K562 (cell line): ENCODE measurements at regions not wholly inside any gene's neighbourhood (a gene's known extent, or its start where the extent isn't known, plus 50 kb on each side); places are given as distances from the start of the nearest gene placed in this dataset.

ENCODE experiments used
- ATAC-seq: fragments of 200-7000 bp; cut with Tn5 transposase; 3 replicates; pipeline ENCODE4 v1.9.1; 2020; ENCODE audit warnings: moderate library complexity
- BruUV-seq: library from RNA; stranded (reverse); fragments of 400-500 nt; replicated peaks from 2 replicates; lab custom pipeline; 2021; lab: Mats Ljungman, UMichigan
- CTCF ChIA-PET: fragments of 300-600 bp; formaldehyde crosslinking; extraction: SDS; loops from one replicate; lab custom pipeline; 2021; ENCODE audit warnings: low intra/inter-chr PET ratio; lab: Yijun Ruan, JAX
- POLR2A ChIA-PET: fragments of 300-600, 350-650 bp; sonication (Branson Sonifier 250); formaldehyde crosslinking; extraction: SDS; loops from one replicate; lab custom pipeline; 2021; ENCODE audit warnings: antibody characterized with exemption, inconsistent platforms; lab: Yijun Ruan, JAX
- DNase-seq, 4 experiments: peaks; one replicate each; pipeline versions ENCODE4 v3.0.0 to v3.0.0-alpha.2; 2011 to 2018; ENCODE audit warnings: low spot score in 3 of 4, mixed read lengths in 3 of 4; ENCODE audit errors: extremely low read depth in 1 of 4
- FAIRE-seq: peaks from 2 replicates; lab custom pipeline; 2011; peaks lifted over from hg19 to GRCh38; lab: Jason Lieb, UNC
- H2AFZ ChIP-seq: 2 replicates; pipeline ENCODE4 v1.6.0; 2011; ENCODE audit warnings: low read depth, low read length, control low read depth, inconsistent platforms
- H3K27ac ChIP-seq: fragments of 200-600 bp; 3 replicates; pipeline ENCODE4 v1.8.0; 2011; ENCODE audit warnings: low read depth, mild to moderate bottlenecking, control low read depth, inconsistent platforms, low read length, moderate library complexity, mixed read lengths; ENCODE audit errors: extremely low read depth
- H3K27me3 ChIP-seq, 2 experiments: fragments of 300-600 bp in 1 of 2; 2 replicates in 1 of 2; 3 replicates in 1 of 2; pipeline versions ENCODE4 v1.6.0 to v1.8.0; 2011; ENCODE audit warnings: inconsistent platforms in 2 of 2, low read length in 2 of 2, mild to moderate bottlenecking in 1 of 2, mixed read lengths in 1 of 2, moderate library complexity in 1 of 2; ENCODE audit not compliant: control insufficient read depth in 2 of 2, insufficient read depth in 2 of 2
- H3K36me3 ChIP-seq: fragments of 300-600 bp; 3 replicates; pipeline ENCODE4 v1.8.0; 2011; ENCODE audit warnings: mild to moderate bottlenecking, low read length, inconsistent platforms; ENCODE audit not compliant: control insufficient read depth, insufficient read depth
- H3K4me1 ChIP-seq, 2 experiments: fragments of 200-600 bp in 1 of 2; replicated peaks in 1 of 2; 2 replicates in 1 of 2; 3 replicates in 1 of 2; pipeline versions ENCODE4 v1.5.1 to v1.8.0; 2011; ENCODE audit warnings: inconsistent platforms in 2 of 2, low read length in 2 of 2, mild to moderate bottlenecking in 1 of 2, mixed read lengths in 1 of 2, moderate library complexity in 1 of 2; ENCODE audit not compliant: control insufficient read depth in 2 of 2, insufficient read depth in 2 of 2
- H3K4me2 ChIP-seq: 2 replicates; pipeline ENCODE4 v1.6.1; 2011; ENCODE audit warnings: low read length, control low read depth, inconsistent platforms, mixed read lengths; ENCODE audit not compliant: insufficient read depth
- H3K4me3 ChIP-seq: fragments of 200-600 bp; sonication (generic), shearing (Covaris generic); 2 replicates; pipeline ENCODE4 v1.5.1; 2016; ENCODE audit warnings: control low read depth, inconsistent platforms
- H3K79me2 ChIP-seq: fragments of 200-600 bp; 3 replicates; pipeline ENCODE4 v1.8.0; 2011; ENCODE audit warnings: low read length, inconsistent platforms; ENCODE audit not compliant: control insufficient read depth, insufficient read depth
- H3K9ac ChIP-seq, 2 experiments: 2 replicates each; pipeline versions ENCODE4 v1.6.0 to v1.6.1; 2011; ENCODE audit warnings: low read depth in 2 of 2, low read length in 2 of 2, control low read depth in 1 of 2, inconsistent platforms in 1 of 2, mild to moderate bottlenecking in 1 of 2, mixed read lengths in 1 of 2; ENCODE audit not compliant: insufficient read depth in 1 of 2
- H3K9me1 ChIP-seq: one replicate; pipeline ENCODE4 v1.6.0; 2011; ENCODE audit warnings: inconsistent platforms, mild to moderate bottlenecking, low read length, moderate library complexity; ENCODE audit not compliant: control insufficient read depth, insufficient read depth
- H3K9me3 ChIP-seq: replicated peaks from 2 replicates; pipeline ENCODE4 v1.5.1; 2011; ENCODE audit warnings: low read depth, low read length, inconsistent platforms; ENCODE audit not compliant: control insufficient read depth, insufficient read depth
- H4K20me1 ChIP-seq: replicated peaks from 2 replicates; pipeline ENCODE4 v1.6.1; 2011; ENCODE audit warnings: low read length, inconsistent platforms, mixed read lengths; ENCODE audit not compliant: control insufficient read depth, insufficient read depth
- BHLHE40 ChIP-seq: IDR thresholded peaks from 2 replicates; pipeline ENCODE4 v1.6.1; 2011; ENCODE audit warnings: low read length, improper control_type of control experiment
- CEBPG ChIP-seq, 3 experiments: fragments of 200-800 bp in 1 of 3; sonication (Bioruptor generic) in 1 of 3; sonication (generic) in 1 of 3; formaldehyde crosslinking in 1 of 3; IDR thresholded peaks in 2 of 3; conservative IDR thresholded peaks in 1 of 3; 2 replicates each; pipeline versions ENCODE4 v1.6.1 to v1.8.0; 2016 to 2022; ENCODE audit warnings: missing compliant biosample characterization in 2 of 3, missing genetic modification characterization in 2 of 3, mild to moderate bottlenecking in 1 of 3, missing genetic modification reagents in 1 of 3
- MAFG ChIP-seq: fragments of 450-650 bp; conservative IDR thresholded peaks from 2 replicates; pipeline ENCODE4 v1.6.1; 2016; ENCODE audit warnings: missing genetic modification characterization, missing compliant biosample characterization
- MTA1 ChIP-seq: fragments of 450-650 bp; IDR thresholded peaks from 2 replicates; pipeline ENCODE4 v1.6.1; 2017; ENCODE audit warnings: borderline replicate concordance
- MYC ChIP-seq, 2 experiments: fragments of 250-450 bp in 1 of 2; sonication (Bioruptor Pico) in 1 of 2; IDR thresholded peaks; 2 replicates each; pipeline versions ENCODE4 v1.5.1 to v1.6.1; 2012 to 2021; ENCODE audit warnings: low read depth in 2 of 2, borderline replicate concordance in 1 of 2, improper control_type of control experiment in 1 of 2, low read length in 1 of 2, mild to moderate bottlenecking in 1 of 2, moderate library complexity in 1 of 2
- PTRF ChIP-seq: fragments of 450-650 bp; IDR thresholded peaks from 2 replicates; pipeline ENCODE4 v1.6.1; 2016; ENCODE audit warnings: mild to moderate bottlenecking, missing genetic modification characterization, missing compliant biosample characterization
- RAD51 ChIP-seq: fragments of 450-650 bp; IDR thresholded peaks from 2 replicates; pipeline ENCODE4 v1.7.1; 2016; ENCODE audit warnings: low read depth, mild to moderate bottlenecking, borderline replicate concordance
- SREBF1 ChIP-seq: fragments of 150-350 bp; IDR thresholded peaks from 2 replicates; pipeline ENCODE4 v1.6.1; 2014; ENCODE audit warnings: antibody characterized with exemption, low read depth, low read length, borderline replicate concordance
- ZNF449 ChIP-seq: fragments of 250-450 bp; sonication (Bioruptor Pico); IDR thresholded peaks from 2 replicates; pipeline ENCODE4 v1.8.0; 2022; ENCODE audit warnings: moderate library complexity, mild to moderate bottlenecking, inconsistent platforms
- ZNF551 ChIP-seq: fragments of 250-450 bp; sonication (Bioruptor Pico); IDR thresholded peaks from 2 replicates; pipeline ENCODE4 v1.5.0; 2021; ENCODE audit warnings: mild to moderate bottlenecking, moderate library complexity
- ZNF707 ChIP-seq: fragments of 250-450 bp; sonication (Bioruptor Pico); conservative IDR thresholded peaks from 2 replicates; pipeline ENCODE4 v1.8.0; 2022; ENCODE audit warnings: inconsistent platforms, mild to moderate bottlenecking, moderate library complexity
- ZNF79 ChIP-seq: fragments of 250-450 bp; sonication (Bioruptor Pico); IDR thresholded peaks from 2 replicates; pipeline ENCODE4 v1.4.0; 2020; ENCODE audit warnings: low read depth, mild to moderate bottlenecking, moderate library complexity
- WGBS: fragments of 100-300 bp; shearing (Covaris generic); methylation state at CpG from one replicate; pipeline ENCODE4 v1.1.6; 2016; ENCODE audit warnings: low coverage, mixed read lengths; ENCODE audit not compliant: insufficient coverage; ENCODE audit errors: missing lambda C conversion rate; 5-methylcytosine and 5-hydroxymethylcytosine counted together
- in situ Hi-C: fragments of 300-500 bp; cut with MboI; formaldehyde crosslinking; loops from 4 replicates; pipeline ENCODE4 v1.15.0; 2018; ENCODE audit warnings: inconsistent platforms, mixed read lengths
- intact Hi-C: fragments of 100-400 bp; cut with micrococcal nuclease; formaldehyde crosslinking; loops from 2 replicates; pipeline ENCODE4 v1.14.2; 2022

GRCh38 chr13:65307056-65307455 lies 1923.1 kb downstream of the PCDH9 start (continued):
- TF ChIP-seq ZNF551 (CRISPR knock-in tag) = no peak
- TF ChIP-seq ZNF79 = no peak
- no peak for TF ChIP-seq MAFG
- no peak for TF ChIP-seq ZNF449
- no peak for TF ChIP-seq SREBF1
- TF ChIP-seq PTRF (tag) = no peak
- no peak for TF ChIP-seq ZNF707 (CRISPR knock-in tag)
- TF ChIP-seq BHLHE40 = no peak
- no peak for TF ChIP-seq MYC (IDR thresholded peaks at IDR 0.05; ENCODE audit: low read depth, low read length)
- no peak for TF ChIP-seq MYC (CRISPR knock-in tag; IDR thresholded peaks at IDR 0.05; ENCODE audit: borderline replicate concordance, low read depth)
- TF ChIP-seq, all 486 proteins: peak for 0

- no peaks in the 10 kb centered on the region for H3K36me3 ChIP-seq
- POLR2A ChIA-PET = no interaction called here
- intact Hi-C loops (no loop called here), in situ Hi-C loops (no loop called here)
- no peak overlapping the region for H3K4me2 ChIP-seq
- no peaks in the 10 kb centered on the region for H4K20me1 ChIP-seq
- H3K4me3 ChIP-seq = no peak overlapping the region
- H2AFZ ChIP-seq = no peak overlapping the region
- FAIRE-seq (no peak), DNase-seq (no peak), ATAC-seq (no peak)
- no peaks in the 10 kb centered on the region for H3K79me2 ChIP-seq
- H3K27ac ChIP-seq = no peak overlapping the region
- CTCF ChIA-PET = no interaction called here
- no peaks in the 10 kb centered on the region for H3K9me3 ChIP-seq
- BruUV-seq = no TSS peak
- no peak overlapping the region for H3K9ac ChIP-seq
- H3K9me1 ChIP-seq = no peaks in the 10 kb centered on the region
- no peaks in the 10 kb centered on the region for H3K27me3 ChIP-seq
- WGBS = 0% methylated on average over 3 of the region's 3 CpGs
- H3K4me1 ChIP-seq = no peaks in the 10 kb centered on the region
- TF ChIP-seq RAD51 (no peak), MTA1 (no peak), CEBPG (CRISPR knock-in tag; IDR thresholded peaks at IDR 0.05) (no peak), CEBPG (tag; conservative IDR thresholded peaks at IDR 0.05 in 1 of 2, IDR thresholded peaks at IDR 0.05 in 1 of 2) (no peak)
These were observed 1927.4 kb downstream of the PCDH9 start for GRCh38 chr13:65302691-65303090.
